Astrocyte (in vitro differentiated cells and primary cell): ENCODE measurements at regions not wholly inside any gene's neighbourhood (a gene's known extent, or its start where the extent isn't known, plus 50 kb on each side); places are given as distances from the start of the nearest gene placed in this dataset.
A peak's percentile ranks its signal among the peaks of the same experiment; 100 is the strongest.

ENCODE experiments used
- DNase-seq: peaks from one replicate; pipeline ENCODE4 v3.0.0-alpha.2; 2010; ENCODE audit warnings: low read depth
- FAIRE-seq: peaks from 2 replicates; lab custom pipeline; 2011; peaks lifted over from hg19 to GRCh38; lab: Jason Lieb, UNC
- H2AFZ ChIP-seq: 2 replicates; pipeline ENCODE4 v1.6.0; 2012; ENCODE audit warnings: low read depth, low read length, inconsistent platforms
- H3K27ac ChIP-seq: 2 replicates; pipeline ENCODE4 v1.5.1; 2011; ENCODE audit warnings: low read depth, low read length, inconsistent platforms
- H3K27me3 ChIP-seq: 2 replicates; pipeline ENCODE4 v1.6.0; 2011; ENCODE audit warnings: low read length, inconsistent platforms; ENCODE audit not compliant: insufficient read depth
- H3K36me3 ChIP-seq: 2 replicates; pipeline ENCODE4 v1.5.1; 2011; ENCODE audit warnings: low read length, inconsistent platforms; ENCODE audit not compliant: insufficient read depth
- H3K4me1 ChIP-seq: 2 replicates; pipeline ENCODE4 v1.5.1; 2011; ENCODE audit warnings: low read length, inconsistent platforms; ENCODE audit not compliant: insufficient read depth
- H3K4me2 ChIP-seq: 2 replicates; pipeline ENCODE4 v1.6.0; 2012; ENCODE audit warnings: low read length, inconsistent platforms
- H3K4me3 ChIP-seq: 2 replicates; pipeline ENCODE4 v1.5.1; 2011; ENCODE audit warnings: low read depth, mild to moderate bottlenecking, low read length, inconsistent platforms; ENCODE audit not compliant: insufficient read depth
- H3K79me2 ChIP-seq: 2 replicates; pipeline ENCODE4 v1.6.0; 2012; ENCODE audit warnings: mild to moderate bottlenecking, low read length, inconsistent platforms; ENCODE audit not compliant: insufficient read depth
- H3K9ac ChIP-seq: 2 replicates; pipeline ENCODE4 v1.6.0; 2012; ENCODE audit warnings: mild to moderate bottlenecking, low read length, inconsistent platforms
- H3K9me3 ChIP-seq: 2 replicates; pipeline ENCODE4 v1.5.1; 2012; ENCODE audit warnings: low read depth, mild to moderate bottlenecking, low read length, inconsistent platforms; ENCODE audit not compliant: insufficient read depth
- H4K20me1 ChIP-seq: 2 replicates; pipeline ENCODE4 v1.6.0; 2012; ENCODE audit warnings: low read length, inconsistent platforms; ENCODE audit not compliant: insufficient read depth
- H3K27ac Mint-ChIP-seq: one replicate; pipeline ENCODE4 v1.8.0; 2021; ENCODE audit warnings: mild to moderate bottlenecking, mixed read lengths; ENCODE audit not compliant: unreplicated experiment
- H3K27me3 Mint-ChIP-seq: one replicate; pipeline ENCODE4 v1.8.0; 2021; ENCODE audit warnings: low read depth, mixed read lengths; ENCODE audit not compliant: unreplicated experiment
- H3K36me3 Mint-ChIP-seq: one replicate; pipeline ENCODE4 v1.8.0; 2021; ENCODE audit warnings: low read depth, mixed read lengths; ENCODE audit not compliant: unreplicated experiment
- H3K4me1 Mint-ChIP-seq: one replicate; pipeline ENCODE4 v1.8.0; 2021; ENCODE audit warnings: low read depth, mixed read lengths; ENCODE audit not compliant: unreplicated experiment
- H3K4me3 Mint-ChIP-seq: one replicate; pipeline ENCODE4 v1.8.0; 2021; ENCODE audit warnings: mild to moderate bottlenecking, moderate library complexity, mixed read lengths; ENCODE audit not compliant: unreplicated experiment
- H3K9me3 Mint-ChIP-seq: one replicate; pipeline ENCODE4 v1.8.0; 2021; ENCODE audit warnings: mild to moderate bottlenecking, mixed read lengths; ENCODE audit not compliant: unreplicated experiment
- CTCF ChIP-seq: IDR thresholded peaks from 2 replicates; pipeline ENCODE4 v1.5.1; 2011; ENCODE audit warnings: low read depth, mild to moderate bottlenecking, inconsistent platforms, low read length, moderate library complexity; ENCODE audit not compliant: insufficient read depth
- EZH2 ChIP-seq: IDR thresholded peaks from 2 replicates; pipeline ENCODE4 v1.6.1; 2012; ENCODE audit warnings: mild to moderate bottlenecking, low read length, inconsistent platforms; ENCODE audit not compliant: insufficient read depth

- H3K79me2 ChIP-seq, result no peaks in the 10 kb centered on the region
- Mint-ChIP-seq H3K4me3 (no peak overlapping the region), H3K27me3 (peaks cover 5% of the 10 kb centered on the region), H3K9me3 (no peaks in the 10 kb centered on the region), H3K27ac (no peak overlapping the region), H3K4me1 (peaks cover 23% of the 10 kb centered on the region), H3K36me3 (no peaks in the 10 kb centered on the region)
- H3K4me3 ChIP-seq, result no peak overlapping the region
- no peaks in the 10 kb centered on the region for H3K9me3 ChIP-seq
- DNase-seq (no peak), FAIRE-seq (no peak)
- H4K20me1 ChIP-seq, result no peaks in the 10 kb centered on the region
- TF ChIP-seq EZH2 (no peak), CTCF (no peak)
- no peak overlapping the region for H3K9ac ChIP-seq
- H3K4me1 ChIP-seq, result no peaks in the 10 kb centered on the region
- H3K36me3 ChIP-seq, result no peaks in the 10 kb centered on the region
- no peak overlapping the region for H3K27ac ChIP-seq
- no peak overlapping the region for H2AFZ ChIP-seq
- no peaks in the 10 kb centered on the region for H3K27me3 ChIP-seq
- H3K4me2 ChIP-seq, result no peak overlapping the region
These were observed 195.9 kb upstream of the CST7 start for GRCh38 chr20:24753130-24753529.

GRCh38 chr20:24754691-24755090 lies 194.4 kb upstream of the CST7 start:
- no peaks in the 10 kb centered on the region for H3K36me3 Mint-ChIP-seq
- Histone ChIP-seq H3K79me2 (no peaks in the 10 kb centered on the region), H3K9me3 (no peaks in the 10 kb centered on the region), H3K27ac (no peak overlapping the region), H3K4me2 (no peak overlapping the region), H3K9ac (no peak overlapping the region), H3K4me3 (no peak overlapping the region), H3K36me3 (no peaks in the 10 kb centered on the region), H2AFZ (no peak overlapping the region), H4K20me1 (no peaks in the 10 kb centered on the region), H3K27me3 (no peaks in the 10 kb centered on the region), H3K4me1 (no peaks in the 10 kb centered on the region)
- H3K4me1 Mint-ChIP-seq, result peaks cover 23% of the 10 kb centered on the region
- H3K4me3 Mint-ChIP-seq, result no peak overlapping the region
- TF ChIP-seq CTCF (no peak), EZH2 (no peak)
- FAIRE-seq (no peak), DNase-seq (no peak)
- no peaks in the 10 kb centered on the region for H3K9me3 Mint-ChIP-seq
- peaks cover 5% of the 10 kb centered on the region for H3K27me3 Mint-ChIP-seq
- H3K27ac Mint-ChIP-seq, result no peak overlapping the region

GRCh38 chr20:24755411-24755922 lies 193.6 kb upstream of the CST7 start:
- Histone ChIP-seq H3K9ac (no peak overlapping the region), H3K27me3 (no peaks in the 10 kb centered on the region), H4K20me1 (no peaks in the 10 kb centered on the region), H3K4me3 (no peak overlapping the region), H3K27ac (no peak overlapping the region), H3K4me2 (no peak overlapping the region), H2AFZ (no peak overlapping the region), H3K79me2 (no peaks in the 10 kb centered on the region), H3K9me3 (no peaks in the 10 kb centered on the region), H3K4me1 (no peaks in the 10 kb centered on the region), H3K36me3 (no peaks in the 10 kb centered on the region)
- Mint-ChIP-seq H3K4me3 (no peak overlapping the region), H3K36me3 (no peaks in the 10 kb centered on the region), H3K27ac (peak overlapping the region; percentile 37), H3K9me3 (peaks cover 4% of the 10 kb centered on the region), H3K27me3 (peaks cover 5% of the 10 kb centered on the region), H3K4me1 (peaks cover 23% of the 10 kb centered on the region)
- DNase-seq (no peak), FAIRE-seq (no peak)
- TF ChIP-seq CTCF, result no peak
- no peak for TF ChIP-seq EZH2
